Keratinocyte (primary cell): ENCODE measurements at regions not wholly inside any gene's neighbourhood (a gene's known extent, or its start where the extent isn't known, plus 50 kb on each side); places are given as distances from the start of the nearest gene placed in this dataset.

Experiments used
- EZH2 ChIP-seq: IDR thresholded peaks from one replicate; pipeline ENCODE4 v1.6.1; 2012; ENCODE audit warnings: inconsistent platforms, mild to moderate bottlenecking, low read length, moderate library complexity
- TF ChIP-seq, protein P1 (sequence below), 3 experiments: IDR thresholded peaks in 1 of 3; conservative IDR thresholded peaks in 1 of 3; optimal IDR thresholded peaks in 1 of 3; 2 replicates in 2 of 3; 3 replicates in 1 of 3; pipeline versions ENCODE3 to v1.5.1; 2011; ENCODE audit warnings: low read length in 3 of 3, mild to moderate bottlenecking in 3 of 3, moderate library complexity in 2 of 3, control low read depth in 1 of 3, inconsistent platforms in 1 of 3; ENCODE audit not compliant: insufficient read depth in 2 of 3; ENCODE audit errors: extremely low read depth in 1 of 3

DNA sequence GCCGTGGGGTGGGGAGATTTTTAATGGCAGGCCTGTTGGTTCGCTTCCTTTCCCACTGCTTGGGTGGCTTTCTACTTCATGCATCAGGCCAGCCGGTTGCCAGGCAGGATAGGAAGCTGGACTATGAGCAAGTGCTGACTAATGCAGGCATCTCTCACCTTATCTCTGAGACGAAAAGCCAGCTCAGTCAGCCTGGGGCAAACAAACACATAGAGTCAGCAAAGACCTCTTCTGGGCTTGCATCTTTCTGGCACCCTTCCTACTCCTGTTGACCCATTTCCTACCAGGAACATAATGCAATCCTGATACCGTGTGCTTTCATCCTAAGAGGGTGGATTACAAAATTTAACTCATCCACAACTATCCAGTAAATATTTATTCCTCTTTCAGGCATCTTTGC is 416.6 kb upstream of the MEX3C start:
- TF ChIP-seq, protein P1, sequence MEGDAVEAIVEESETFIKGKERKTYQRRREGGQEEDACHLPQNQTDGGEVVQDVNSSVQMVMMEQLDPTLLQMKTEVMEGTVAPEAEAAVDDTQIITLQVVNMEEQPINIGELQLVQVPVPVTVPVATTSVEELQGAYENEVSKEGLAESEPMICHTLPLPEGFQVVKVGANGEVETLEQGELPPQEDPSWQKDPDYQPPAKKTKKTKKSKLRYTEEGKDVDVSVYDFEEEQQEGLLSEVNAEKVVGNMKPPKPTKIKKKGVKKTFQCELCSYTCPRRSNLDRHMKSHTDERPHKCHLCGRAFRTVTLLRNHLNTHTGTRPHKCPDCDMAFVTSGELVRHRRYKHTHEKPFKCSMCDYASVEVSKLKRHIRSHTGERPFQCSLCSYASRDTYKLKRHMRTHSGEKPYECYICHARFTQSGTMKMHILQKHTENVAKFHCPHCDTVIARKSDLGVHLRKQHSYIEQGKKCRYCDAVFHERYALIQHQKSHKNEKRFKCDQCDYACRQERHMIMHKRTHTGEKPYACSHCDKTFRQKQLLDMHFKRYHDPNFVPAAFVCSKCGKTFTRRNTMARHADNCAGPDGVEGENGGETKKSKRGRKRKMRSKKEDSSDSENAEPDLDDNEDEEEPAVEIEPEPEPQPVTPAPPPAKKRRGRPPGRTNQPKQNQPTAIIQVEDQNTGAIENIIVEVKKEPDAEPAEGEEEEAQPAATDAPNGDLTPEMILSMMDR (optimal IDR thresholded peaks at IDR 0.05 in 1 of 3, IDR thresholded peaks at IDR 0.05 in 1 of 3, conservative IDR thresholded peaks at IDR 0.05 in 1 of 3; ENCODE audit: extremely low read depth in 1 of 3, insufficient read depth in 2 of 3, low read length in 3 of 3): no peak
- no peak for TF ChIP-seq EZH2
